Inferior parietal cortex (tissue), 1 donor: ENCODE measurements at regions not wholly inside any gene's neighbourhood (a gene's known extent, or its start where the extent isn't known, plus 50 kb on each side); places are given as distances from the start of the nearest gene placed in this dataset.
A peak's percentile ranks its signal among the peaks of the same experiment; 100 is the strongest.
"Not testable (repeated sequence)": the region's sequence is repeated elsewhere in the genome, so short reads cannot be mapped to it uniquely, and the experiment has no call there.

Experiments
- DNase-seq: peaks from one replicate; pipeline ENCODE4 v3.0.0-alpha.2; 2016; ENCODE audit errors: extremely low spot score

- no peak for DNase-seq
These were observed 177.9 kb downstream of the GALC start for GRCh38 chr14:87815121-87815520.

DNA sequence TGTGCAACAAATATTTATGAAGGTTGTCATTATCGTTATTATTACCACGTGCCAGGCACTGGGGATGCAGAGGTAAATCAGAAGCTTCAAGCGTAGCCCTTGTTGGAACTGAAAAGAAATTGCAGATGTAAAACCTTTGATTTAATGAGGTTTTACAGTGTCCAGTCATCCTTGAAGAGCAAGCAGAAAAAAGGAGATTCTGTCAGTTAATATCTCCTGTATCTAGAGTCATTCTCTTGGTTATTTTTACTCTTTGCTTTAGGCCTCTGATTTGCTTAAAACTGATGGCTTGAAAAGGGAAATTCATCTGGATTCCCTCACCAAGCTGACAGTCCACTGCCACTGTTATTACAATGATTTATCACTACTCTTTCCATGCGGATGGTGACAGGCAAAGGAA lies 179.3 kb downstream of the GALC start:
- DNase-seq = no peak

DNA sequence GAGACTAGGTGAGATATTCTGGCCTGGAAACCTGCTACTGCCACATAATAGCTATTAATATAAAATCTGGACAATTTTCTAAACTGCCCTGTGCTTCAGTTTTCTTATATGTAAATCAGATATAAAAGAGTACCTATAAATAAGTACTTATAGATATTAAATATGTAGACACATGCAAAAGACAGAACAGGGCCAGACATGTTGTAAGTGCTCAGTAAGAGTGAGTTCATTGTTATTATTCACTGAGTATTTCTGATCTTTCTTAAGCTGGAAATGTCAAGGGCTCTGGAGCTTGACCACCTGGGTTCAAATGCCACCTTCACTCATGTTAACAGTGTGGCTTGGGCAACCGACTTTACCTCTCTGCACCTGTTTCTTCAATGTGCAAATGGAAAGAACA lies 179.8 kb downstream of the GALC start:
- DNase-seq = no peak

- DNase-seq = no peak
These were observed 181.7 kb downstream of the GALC start for GRCh38 chr14:87811246-87811645.

DNA sequence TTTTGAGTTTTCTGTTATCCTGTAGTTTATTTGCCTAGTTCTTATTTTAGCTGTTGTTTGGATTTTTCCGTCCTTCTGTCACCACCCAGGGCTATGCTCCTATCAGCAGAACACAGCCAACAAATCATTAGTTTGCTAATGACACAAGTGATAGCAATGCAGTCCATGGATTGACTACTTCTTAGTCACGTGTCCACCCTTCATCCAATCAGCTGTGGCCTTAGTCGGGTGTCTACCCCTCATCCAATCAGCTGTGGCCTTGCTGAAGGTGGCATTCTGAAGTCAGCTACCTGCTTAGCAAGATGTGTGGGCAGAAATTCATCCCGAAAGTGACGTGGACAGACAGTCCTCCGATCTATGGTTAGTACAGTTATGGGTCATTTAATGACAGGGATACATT lies 182.3 kb downstream of the GALC start:
- no peak for DNase-seq

GRCh38 chr14:87809261-87809660 lies 183.7 kb downstream of the GALC start:
- DNase-seq = peak; percentile 11

DNA sequence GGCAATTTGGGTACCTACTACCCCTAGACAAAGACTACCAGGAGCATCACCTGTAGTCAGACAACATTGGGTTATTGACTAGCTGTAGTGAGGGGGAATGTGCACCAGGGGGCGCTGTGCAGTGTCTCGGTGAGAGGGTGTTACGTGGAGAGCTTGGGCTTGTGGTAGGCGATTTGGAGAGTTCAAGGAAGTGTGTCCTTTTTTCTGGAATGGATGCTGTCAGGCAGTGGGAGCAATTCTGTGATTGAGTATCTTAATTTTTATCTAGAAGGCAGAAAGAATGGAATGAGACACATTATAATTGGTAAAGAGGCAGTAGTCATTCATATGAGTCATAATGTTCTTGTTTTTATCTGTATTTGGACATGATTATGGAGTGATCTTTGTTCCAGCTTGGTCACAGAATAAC lies 187.7 kb downstream of the GALC start:
- DNase-seq = no peak

GRCh38 chr14:87800216-87800615 lies 192.8 kb downstream of the GALC start:
- DNase-seq = no peak

- no peak for DNase-seq
These were observed 193.6 kb downstream of the GALC start for GRCh38 chr14:87799400-87799799.

DNA sequence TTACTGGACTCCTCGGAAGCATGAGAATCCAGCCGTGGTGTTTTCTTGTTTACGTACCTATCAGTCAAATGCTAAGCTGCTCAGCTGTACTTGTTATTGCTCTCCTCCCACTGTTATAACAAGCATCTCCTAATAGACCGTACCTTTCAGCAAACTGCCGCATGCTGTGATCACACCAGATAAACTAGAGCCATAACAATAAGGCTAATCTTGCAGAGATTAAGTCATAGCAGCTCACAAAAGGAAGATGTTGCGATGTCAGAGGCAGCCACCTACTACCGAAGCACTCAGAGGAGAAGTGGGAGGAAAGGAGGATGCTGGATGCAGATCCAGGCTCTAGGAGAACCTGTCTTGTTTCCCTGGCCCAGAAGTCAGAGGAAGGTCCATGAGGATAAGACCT lies 196.0 kb downstream of the GALC start:
- DNase-seq = no peak

DNA sequence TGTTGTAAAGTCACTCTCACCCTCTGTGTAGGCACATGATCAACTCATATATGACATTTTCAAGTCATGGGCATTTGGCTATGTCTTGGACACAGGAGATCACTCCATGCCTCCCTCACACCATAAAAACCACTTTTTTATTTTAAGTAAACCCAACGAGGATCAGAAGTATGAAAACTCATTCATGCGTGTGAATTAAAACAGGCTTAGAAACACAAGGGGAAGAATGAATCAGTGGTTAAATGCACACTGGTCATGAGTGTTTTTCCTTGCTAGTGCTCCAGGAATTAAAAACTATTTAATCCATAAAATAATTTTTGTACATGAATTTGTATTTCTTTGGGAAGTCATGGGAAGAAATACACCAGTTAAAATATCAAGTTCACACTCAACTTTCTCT lies 198.4 kb downstream of the GALC start:
- DNase-seq = no peak

- no peak for DNase-seq
These were observed 207.1 kb downstream of the GALC start for GRCh38 chr14:87785897-87786296.

DNA sequence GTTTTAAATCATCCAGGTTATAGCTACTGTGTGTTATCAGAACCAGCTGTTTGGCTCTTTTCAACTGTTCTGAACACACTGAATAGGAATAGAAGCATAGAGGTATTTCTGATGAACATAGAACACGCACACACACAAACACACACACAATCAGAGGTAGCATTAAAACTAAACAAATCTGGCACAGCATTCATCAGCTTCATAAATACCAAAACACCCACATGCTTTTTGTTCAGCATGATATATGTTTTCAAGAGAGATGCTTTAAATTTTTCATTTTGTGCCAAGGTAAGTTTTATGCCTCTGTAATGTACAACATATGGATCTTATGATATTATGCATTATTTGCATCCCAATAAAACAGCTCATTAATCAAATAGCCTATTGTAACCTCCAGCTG lies 208.6 kb downstream of the GALC start:
- no peak for DNase-seq

GRCh38 chr14:87783071-87783470 lies 209.9 kb downstream of the GALC start:
- no peak for DNase-seq

GRCh38 chr14:87772854-87773253 lies 220.1 kb downstream of the GALC start:
- no peak for DNase-seq

DNA sequence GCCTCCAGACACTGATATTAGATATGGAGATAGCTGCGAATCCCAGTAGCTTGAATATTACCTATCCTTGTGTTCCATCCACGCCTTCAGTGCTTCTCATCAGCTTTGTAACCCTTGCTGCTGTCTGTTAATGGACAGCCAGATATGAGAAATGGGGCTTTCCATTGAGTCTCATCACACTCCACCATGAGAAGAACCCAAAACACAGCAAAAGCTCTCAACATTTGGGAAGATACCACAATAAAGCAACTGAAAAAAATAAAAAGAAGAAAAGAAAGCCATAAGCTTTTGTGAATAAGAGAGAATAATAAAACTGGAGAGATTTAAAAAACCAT lies 225.4 kb downstream of the GALC start:
- DNase-seq = no peak

DNA sequence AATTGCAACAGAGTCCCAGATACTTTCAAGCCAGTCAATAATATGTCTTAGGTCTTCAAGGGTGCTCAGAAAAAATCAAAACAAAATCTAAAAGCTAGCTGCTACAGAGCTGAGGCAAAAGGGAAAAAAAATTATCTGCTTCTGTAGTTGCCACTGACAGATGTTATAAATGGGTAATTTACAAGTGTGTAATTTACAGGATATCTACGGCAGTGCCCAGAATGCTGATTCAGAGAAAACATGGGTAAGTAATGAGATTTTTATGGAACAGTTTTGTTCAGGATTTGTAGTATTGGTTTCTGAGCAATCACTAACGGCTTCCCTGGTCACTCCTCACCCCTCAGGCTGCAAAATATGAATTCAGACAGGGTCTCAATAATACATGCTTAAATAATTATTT lies 234.1 kb downstream of the GALC start:
- DNase-seq = no peak

DNA sequence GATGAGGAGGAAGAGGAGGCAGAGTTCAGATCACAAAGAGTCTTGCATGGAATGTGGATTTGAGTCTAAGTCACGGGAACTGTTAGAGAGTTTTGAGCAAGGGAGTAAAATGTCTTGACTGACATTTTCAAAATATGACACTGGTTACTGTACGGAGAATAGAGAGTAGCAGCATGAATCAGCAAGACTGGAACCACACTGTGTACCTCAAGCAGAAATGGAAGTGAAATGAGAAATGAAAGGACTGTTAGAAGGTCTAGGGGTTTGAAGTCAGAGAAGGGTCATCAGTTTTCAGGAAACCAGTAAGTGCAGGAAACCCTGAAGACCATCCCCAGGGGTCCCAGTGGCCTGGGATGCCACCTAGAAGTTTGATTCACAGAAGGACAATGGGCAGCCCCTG lies 236.3 kb downstream of the GALC start:
- no peak for DNase-seq

- DNase-seq = no peak
These were observed 238.3 kb downstream of the GALC start for GRCh38 chr14:87754520-87755223.

DNA sequence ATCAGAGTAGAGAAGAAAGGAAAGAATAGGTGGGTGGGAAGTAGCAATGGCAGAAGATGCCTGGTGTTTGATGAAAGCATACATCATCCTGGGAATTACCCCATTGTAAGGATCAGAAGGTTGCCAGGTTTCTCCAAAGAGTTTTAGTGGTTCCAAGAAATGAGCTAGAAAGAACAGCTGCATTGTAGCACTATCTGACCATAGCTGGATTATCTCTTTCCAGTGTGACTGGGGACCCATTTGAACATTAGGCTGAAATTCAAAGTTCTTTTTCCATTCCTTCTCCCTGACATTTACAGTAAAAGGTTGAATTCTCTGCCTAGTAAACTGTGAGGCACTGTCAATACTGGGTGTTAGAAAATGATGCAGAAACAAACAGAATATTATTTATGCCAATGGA lies 244.4 kb downstream of the GALC start:
- DNase-seq = no peak

DNA sequence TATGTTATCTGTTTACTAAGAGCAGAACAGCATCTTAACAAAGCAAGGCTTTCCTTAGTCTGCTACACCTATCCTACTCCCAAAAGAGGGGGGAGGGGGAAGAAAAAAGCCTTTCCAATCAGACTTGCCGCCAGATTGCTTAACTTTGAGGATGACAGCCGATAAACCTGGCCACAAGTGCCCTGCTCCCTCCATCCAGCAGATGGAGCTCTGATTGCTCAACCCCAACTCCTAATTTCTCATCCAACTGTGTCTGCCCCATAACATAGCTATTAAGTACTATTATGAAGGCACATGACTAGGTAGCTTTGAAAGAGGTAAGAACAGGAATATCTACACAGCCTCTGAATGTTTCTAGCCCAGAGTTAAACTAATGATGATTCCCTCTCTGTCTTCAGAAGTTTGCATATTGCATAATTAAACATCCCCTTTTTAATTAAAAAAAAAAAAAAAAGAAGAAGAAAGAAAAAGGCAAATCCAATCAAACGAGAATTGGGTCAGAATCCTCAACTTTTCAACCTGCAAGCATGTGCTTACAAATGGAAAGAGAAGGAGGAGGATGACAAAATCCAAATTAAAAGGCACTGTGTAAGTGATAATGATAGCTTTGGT lies 247.4 kb downstream of the GALC start:
- DNase-seq = peak; percentile 15

DNA sequence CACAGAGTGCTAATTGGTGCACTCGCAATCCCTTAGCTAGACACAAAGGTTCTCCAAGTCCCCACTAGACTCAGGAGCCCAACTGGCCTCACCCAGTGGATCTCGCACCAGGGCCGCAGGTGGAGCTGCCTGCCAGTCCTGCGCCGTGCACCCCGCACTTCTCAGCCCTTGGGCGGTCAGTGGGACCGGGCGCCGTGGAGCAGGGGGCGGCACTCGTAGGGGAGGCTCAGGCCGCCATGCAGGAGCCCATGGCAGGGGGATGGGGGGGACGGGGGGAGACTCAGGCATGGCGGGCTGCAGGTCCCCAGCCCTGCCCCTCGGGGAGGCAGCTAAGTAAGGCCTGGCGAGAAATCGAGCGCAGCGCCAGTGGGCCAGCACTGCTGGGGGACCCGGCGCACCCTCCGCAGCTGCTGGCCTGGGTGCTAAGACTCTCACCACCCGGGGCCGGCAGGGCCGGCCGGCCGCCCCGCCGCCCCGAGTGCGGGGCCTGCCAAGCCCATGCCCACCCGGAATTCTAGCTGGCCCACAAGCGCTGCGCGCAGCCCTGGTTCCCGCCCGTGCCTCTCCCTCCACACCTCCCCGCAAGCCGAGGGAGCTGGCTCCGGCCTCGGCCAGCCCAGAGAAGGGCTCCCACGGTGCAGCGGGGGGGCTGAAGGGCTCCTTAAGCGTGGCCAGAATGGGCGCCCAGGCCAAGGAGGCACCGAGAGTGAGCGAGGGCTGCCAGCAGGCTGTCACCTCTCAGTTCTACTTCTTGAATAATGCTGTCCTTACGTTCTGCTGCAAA lies 258.2 kb downstream of the GALC start:
- not testable (repeated sequence) for DNase-seq

DNA sequence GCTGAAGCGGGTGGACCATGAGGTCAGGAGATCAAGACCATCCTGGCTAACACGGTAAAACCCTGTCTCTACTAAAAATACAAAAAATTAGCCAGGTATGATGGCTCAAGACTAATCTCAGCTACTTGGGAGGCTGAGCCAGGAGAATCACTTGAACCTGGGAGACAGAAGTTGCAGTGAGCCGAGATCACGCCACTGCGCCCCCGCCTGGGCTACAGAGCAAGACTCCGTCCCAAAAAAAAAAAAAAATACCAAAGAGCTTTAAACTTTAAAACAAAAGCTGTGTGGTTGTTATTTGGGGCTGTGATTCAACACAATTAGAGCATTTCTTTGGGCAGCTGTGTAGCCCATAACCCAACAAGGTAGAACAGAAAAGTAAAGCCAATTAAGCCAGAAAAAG lies 259.9 kb downstream of the GALC start:
- not testable (repeated sequence) for DNase-seq
